K562 (cell line): ENCODE measurements at regions not wholly inside any gene's neighbourhood (a gene's known extent, or its start where the extent isn't known, plus 50 kb on each side); places are given as distances from the start of the nearest gene placed in this dataset.

Source experiments
- ATAC-seq: fragments of 200-7000 bp; cut with Tn5 transposase; 3 replicates; pipeline ENCODE4 v1.9.1; 2020; ENCODE audit warnings: moderate library complexity
- BruUV-seq: library from RNA; stranded (reverse); fragments of 400-500 nt; replicated peaks from 2 replicates; lab custom pipeline; 2021; lab: Mats Ljungman, UMichigan
- CTCF ChIA-PET: fragments of 300-600 bp; formaldehyde crosslinking; extraction: SDS; loops from one replicate; lab custom pipeline; 2021; ENCODE audit warnings: low intra/inter-chr PET ratio; lab: Yijun Ruan, JAX
- POLR2A ChIA-PET: fragments of 300-600, 350-650 bp; sonication (Branson Sonifier 250); formaldehyde crosslinking; extraction: SDS; loops from one replicate; lab custom pipeline; 2021; ENCODE audit warnings: antibody characterized with exemption, inconsistent platforms; lab: Yijun Ruan, JAX
- DNase-seq, 4 experiments: peaks; one replicate each; pipeline versions ENCODE4 v3.0.0 to v3.0.0-alpha.2; 2011 to 2018; ENCODE audit warnings: low spot score in 3 of 4, mixed read lengths in 3 of 4; ENCODE audit errors: extremely low read depth in 1 of 4
- FAIRE-seq: peaks from 2 replicates; lab custom pipeline; 2011; peaks lifted over from hg19 to GRCh38; lab: Jason Lieb, UNC
- H2AFZ ChIP-seq: 2 replicates; pipeline ENCODE4 v1.6.0; 2011; ENCODE audit warnings: low read depth, low read length, control low read depth, inconsistent platforms
- H3K27ac ChIP-seq: fragments of 200-600 bp; 3 replicates; pipeline ENCODE4 v1.8.0; 2011; ENCODE audit warnings: low read depth, mild to moderate bottlenecking, control low read depth, inconsistent platforms, low read length, moderate library complexity, mixed read lengths; ENCODE audit errors: extremely low read depth
- H3K27me3 ChIP-seq, 2 experiments: fragments of 300-600 bp in 1 of 2; 2 replicates in 1 of 2; 3 replicates in 1 of 2; pipeline versions ENCODE4 v1.6.0 to v1.8.0; 2011; ENCODE audit warnings: inconsistent platforms in 2 of 2, low read length in 2 of 2, mild to moderate bottlenecking in 1 of 2, mixed read lengths in 1 of 2, moderate library complexity in 1 of 2; ENCODE audit not compliant: control insufficient read depth in 2 of 2, insufficient read depth in 2 of 2
- H3K36me3 ChIP-seq: fragments of 300-600 bp; 3 replicates; pipeline ENCODE4 v1.8.0; 2011; ENCODE audit warnings: mild to moderate bottlenecking, low read length, inconsistent platforms; ENCODE audit not compliant: control insufficient read depth, insufficient read depth
- H3K4me1 ChIP-seq, 2 experiments: fragments of 200-600 bp in 1 of 2; replicated peaks in 1 of 2; 2 replicates in 1 of 2; 3 replicates in 1 of 2; pipeline versions ENCODE4 v1.5.1 to v1.8.0; 2011; ENCODE audit warnings: inconsistent platforms in 2 of 2, low read length in 2 of 2, mild to moderate bottlenecking in 1 of 2, mixed read lengths in 1 of 2, moderate library complexity in 1 of 2; ENCODE audit not compliant: control insufficient read depth in 2 of 2, insufficient read depth in 2 of 2
- H3K4me2 ChIP-seq: 2 replicates; pipeline ENCODE4 v1.6.1; 2011; ENCODE audit warnings: low read length, control low read depth, inconsistent platforms, mixed read lengths; ENCODE audit not compliant: insufficient read depth
- H3K4me3 ChIP-seq: fragments of 200-600 bp; sonication (generic), shearing (Covaris generic); 2 replicates; pipeline ENCODE4 v1.5.1; 2016; ENCODE audit warnings: control low read depth, inconsistent platforms
- H3K79me2 ChIP-seq: fragments of 200-600 bp; 3 replicates; pipeline ENCODE4 v1.8.0; 2011; ENCODE audit warnings: low read length, inconsistent platforms; ENCODE audit not compliant: control insufficient read depth, insufficient read depth
- H3K9ac ChIP-seq, 2 experiments: 2 replicates each; pipeline versions ENCODE4 v1.6.0 to v1.6.1; 2011; ENCODE audit warnings: low read depth in 2 of 2, low read length in 2 of 2, control low read depth in 1 of 2, inconsistent platforms in 1 of 2, mild to moderate bottlenecking in 1 of 2, mixed read lengths in 1 of 2; ENCODE audit not compliant: insufficient read depth in 1 of 2
- H3K9me1 ChIP-seq: one replicate; pipeline ENCODE4 v1.6.0; 2011; ENCODE audit warnings: inconsistent platforms, mild to moderate bottlenecking, low read length, moderate library complexity; ENCODE audit not compliant: control insufficient read depth, insufficient read depth
- H3K9me3 ChIP-seq: replicated peaks from 2 replicates; pipeline ENCODE4 v1.5.1; 2011; ENCODE audit warnings: low read depth, low read length, inconsistent platforms; ENCODE audit not compliant: control insufficient read depth, insufficient read depth
- H4K20me1 ChIP-seq: replicated peaks from 2 replicates; pipeline ENCODE4 v1.6.1; 2011; ENCODE audit warnings: low read length, inconsistent platforms, mixed read lengths; ENCODE audit not compliant: control insufficient read depth, insufficient read depth
- GABPB1 ChIP-seq: sonication (generic); formaldehyde crosslinking; IDR thresholded peaks from 2 replicates; pipeline ENCODE4 v1.8.0; 2022; ENCODE audit warnings: mild to moderate bottlenecking, missing genetic modification reagents
- GABPB2 ChIP-seq: fragments of 250-450 bp; sonication (Bioruptor Pico); conservative IDR thresholded peaks from 2 replicates; pipeline ENCODE4 v1.5.1; 2021; ENCODE audit warnings: mild to moderate bottlenecking
- GATA2 ChIP-seq: sonication (generic); formaldehyde crosslinking; IDR thresholded peaks from 2 replicates; pipeline ENCODE4 v1.4.0; 2020; ENCODE audit warnings: mild to moderate bottlenecking, missing genetic modification reagents
- HDAC8 ChIP-seq: fragments of 450-650 bp; IDR thresholded peaks from 2 replicates; pipeline ENCODE4 v1.6.1; 2016; ENCODE audit warnings: mild to moderate bottlenecking, missing genetic modification characterization, moderate library complexity, missing compliant biosample characterization
- NCOA6 ChIP-seq: fragments of 450-650 bp; IDR thresholded peaks from 2 replicates; pipeline ENCODE4 v1.6.1; 2017; ENCODE audit warnings: mild to moderate bottlenecking
- NFE2L1 ChIP-seq: fragments of 450-650 bp; IDR thresholded peaks from 2 replicates; pipeline ENCODE4 v1.6.1; 2016; ENCODE audit warnings: missing genetic modification characterization, low read depth, mild to moderate bottlenecking, missing compliant biosample characterization, moderate library complexity, borderline replicate concordance
- PHB2 ChIP-seq: fragments of 450-650 bp; IDR thresholded peaks from 2 replicates; pipeline ENCODE4 v1.6.1; 2017; ENCODE audit warnings: low read depth
- SMARCC2 ChIP-seq: fragments of 450-650 bp; IDR thresholded peaks from 2 replicates; pipeline ENCODE4 v1.6.1; 2017; ENCODE audit warnings: antibody characterized with exemption, moderate library complexity, mild to moderate bottlenecking, low read depth
- ZBED1 ChIP-seq: IDR thresholded peaks from 2 replicates; pipeline ENCODE4 v1.6.1; 2014
- WGBS: fragments of 100-300 bp; shearing (Covaris generic); methylation state at CpG from one replicate; pipeline ENCODE4 v1.1.6; 2016; ENCODE audit warnings: low coverage, mixed read lengths; ENCODE audit not compliant: insufficient coverage; ENCODE audit errors: missing lambda C conversion rate; 5-methylcytosine and 5-hydroxymethylcytosine counted together
- in situ Hi-C: fragments of 300-500 bp; cut with MboI; formaldehyde crosslinking; loops from 4 replicates; pipeline ENCODE4 v1.15.0; 2018; ENCODE audit warnings: inconsistent platforms, mixed read lengths
- intact Hi-C: fragments of 100-400 bp; cut with micrococcal nuclease; formaldehyde crosslinking; loops from 2 replicates; pipeline ENCODE4 v1.14.2; 2022
- TF ChIP-seq, protein P1 (sequence below): fragments of 450-650 bp; formaldehyde crosslinking; IDR thresholded peaks from 2 replicates; pipeline ENCODE4 v1.4.0; 2020; ENCODE audit warnings: mild to moderate bottlenecking, mixed read lengths
- TF ChIP-seq, protein P2 (sequence below), 2 experiments: fragments of 450-650 bp; conservative IDR thresholded peaks; 2 replicates each; pipeline ENCODE4 v1.6.1; 2017; ENCODE audit warnings: mild to moderate bottlenecking in 2 of 2, moderate library complexity in 2 of 2
- TF ChIP-seq, protein P3 (sequence below): fragments of 250-450 bp; sonication (Bioruptor Pico); IDR thresholded peaks from 2 replicates; pipeline ENCODE4 v1.4.0; 2020; ENCODE audit warnings: mild to moderate bottlenecking
- TF ChIP-seq, protein P4 (sequence below): IDR thresholded peaks from 2 replicates; pipeline ENCODE4 v1.6.1; 2012; ENCODE audit warnings: low read depth, low read length, improper control_type of control experiment, borderline replicate concordance

DNA sequence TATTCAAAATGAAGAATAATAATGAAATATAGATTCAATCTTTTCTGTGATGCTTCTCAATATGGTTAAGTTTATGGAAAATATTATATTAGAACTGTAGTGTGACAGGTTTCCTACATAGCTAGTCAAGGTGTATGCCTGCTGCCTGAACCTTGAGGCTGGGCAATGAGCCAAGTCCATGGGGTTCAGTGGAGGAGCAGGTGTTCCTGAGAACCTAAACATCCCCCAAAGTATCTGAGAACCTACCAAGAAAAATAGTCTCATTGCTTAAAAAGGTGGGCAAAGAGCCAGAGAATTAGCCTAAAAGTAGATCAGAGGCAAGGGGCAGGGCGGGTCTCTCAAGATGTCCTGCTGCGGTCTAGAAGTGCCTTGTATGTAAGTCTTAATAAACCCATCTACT, 185.9 kb upstream of the SPHKAP start (continued):
- TF ChIP-seq, protein P1, sequence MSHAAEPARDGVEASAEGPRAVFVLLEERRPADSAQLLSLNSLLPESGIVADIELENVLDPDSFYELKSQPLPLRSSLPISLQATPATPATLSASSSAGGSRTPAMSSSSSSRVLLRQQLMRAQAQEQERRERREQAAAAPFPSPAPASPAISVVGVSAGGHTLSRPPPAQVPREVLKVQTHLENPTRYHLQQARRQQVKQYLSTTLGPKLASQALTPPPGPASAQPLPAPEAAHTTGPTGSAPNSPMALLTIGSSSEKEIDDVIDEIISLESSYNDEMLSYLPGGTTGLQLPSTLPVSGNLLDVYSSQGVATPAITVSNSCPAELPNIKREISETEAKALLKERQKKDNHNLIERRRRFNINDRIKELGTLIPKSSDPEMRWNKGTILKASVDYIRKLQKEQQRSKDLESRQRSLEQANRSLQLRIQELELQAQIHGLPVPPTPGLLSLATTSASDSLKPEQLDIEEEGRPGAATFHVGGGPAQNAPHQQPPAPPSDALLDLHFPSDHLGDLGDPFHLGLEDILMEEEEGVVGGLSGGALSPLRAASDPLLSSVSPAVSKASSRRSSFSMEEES = no peak
- no peak for TF ChIP-seq HDAC8 (tag)
- TF ChIP-seq, all 486 proteins: peak for 0

DNA sequence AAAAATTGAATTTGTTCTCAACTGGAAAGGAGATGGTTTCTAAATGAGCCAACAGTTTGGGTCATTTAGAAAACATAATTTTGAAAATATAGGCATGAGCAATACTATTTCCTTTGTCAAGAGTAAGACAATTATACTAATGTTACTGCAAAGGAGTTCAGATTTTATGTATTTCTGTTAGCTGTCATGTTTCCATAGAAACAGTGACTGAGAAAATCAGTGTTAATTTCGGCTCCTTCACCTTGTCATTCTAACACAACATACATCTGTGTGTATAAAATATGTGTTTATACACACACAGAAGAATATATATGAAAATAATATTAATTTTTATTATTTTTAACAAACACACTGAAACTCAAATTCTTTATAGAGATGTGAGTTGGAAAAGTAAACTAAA, 178.0 kb upstream of the SPHKAP start:
- Histone ChIP-seq H3K79me2 (no peaks in the 10 kb centered on the region), H3K36me3 (no peaks in the 10 kb centered on the region), H3K9ac (no peak overlapping the region), H3K27me3 (no peaks in the 10 kb centered on the region), H2AFZ (no peak overlapping the region), H3K4me2 (no peak overlapping the region), H3K27ac (no peak overlapping the region), H3K4me3 (no peak overlapping the region), H3K9me1 (no peaks in the 10 kb centered on the region), H3K9me3 (no peaks in the 10 kb centered on the region), H3K4me1 (no peaks in the 10 kb centered on the region), H4K20me1 (no peaks in the 10 kb centered on the region)
- intact Hi-C loops = no loop called here
- BruUV-seq = no TSS peak
- in situ Hi-C loops = no loop called here
- ChIA-PET CTCF (no interaction called here), POLR2A (no interaction called here)
- WGBS = 0% methylated on average over 1 of the region's 1 CpG
- ATAC-seq (no peak), FAIRE-seq (no peak), DNase-seq (no peak)
- TF ChIP-seq ZBED1 = no peak
- TF ChIP-seq, protein P2, sequence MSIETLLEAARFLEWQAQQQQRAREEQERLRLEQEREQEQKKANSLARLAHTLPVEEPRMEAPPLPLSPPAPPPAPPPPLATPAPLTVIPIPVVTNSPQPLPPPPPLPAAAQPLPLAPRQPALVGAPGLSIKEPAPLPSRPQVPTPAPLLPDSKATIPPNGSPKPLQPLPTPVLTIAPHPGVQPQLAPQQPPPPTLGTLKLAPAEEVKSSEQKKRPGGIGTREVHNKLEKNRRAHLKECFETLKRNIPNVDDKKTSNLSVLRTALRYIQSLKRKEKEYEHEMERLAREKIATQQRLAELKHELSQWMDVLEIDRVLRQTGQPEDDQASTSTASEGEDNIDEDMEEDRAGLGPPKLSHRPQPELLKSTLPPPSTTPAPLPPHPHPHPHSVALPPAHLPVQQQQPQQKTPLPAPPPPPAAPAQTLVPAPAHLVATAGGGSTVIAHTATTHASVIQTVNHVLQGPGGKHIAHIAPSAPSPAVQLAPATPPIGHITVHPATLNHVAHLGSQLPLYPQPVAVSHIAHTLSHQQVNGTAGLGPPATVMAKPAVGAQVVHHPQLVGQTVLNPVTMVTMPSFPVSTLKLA (conservative IDR thresholded peaks at IDR 0.05) = no peak
- TF ChIP-seq, protein P3, sequence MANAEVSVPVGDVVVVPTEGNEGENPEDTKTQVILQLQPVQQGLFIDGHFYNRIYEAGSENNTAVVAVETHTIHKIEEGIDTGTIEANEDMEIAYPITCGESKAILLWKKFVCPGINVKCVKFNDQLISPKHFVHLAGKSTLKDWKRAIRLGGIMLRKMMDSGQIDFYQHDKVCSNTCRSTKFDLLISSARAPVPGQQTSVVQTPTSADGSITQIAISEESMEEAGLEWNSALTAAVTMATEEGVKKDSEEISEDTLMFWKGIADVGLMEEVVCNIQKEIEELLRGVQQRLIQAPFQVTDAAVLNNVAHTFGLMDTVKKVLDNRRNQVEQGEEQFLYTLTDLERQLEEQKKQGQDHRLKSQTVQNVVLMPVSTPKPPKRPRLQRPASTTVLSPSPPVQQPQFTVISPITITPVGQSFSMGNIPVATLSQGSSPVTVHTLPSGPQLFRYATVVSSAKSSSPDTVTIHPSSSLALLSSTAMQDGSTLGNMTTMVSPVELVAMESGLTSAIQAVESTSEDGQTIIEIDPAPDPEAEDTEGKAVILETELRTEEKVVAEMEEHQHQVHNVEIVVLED (CRISPR knock-in tag) = no peak
- TF ChIP-seq NFE2L1 = no peak
- TF ChIP-seq, protein P4, sequence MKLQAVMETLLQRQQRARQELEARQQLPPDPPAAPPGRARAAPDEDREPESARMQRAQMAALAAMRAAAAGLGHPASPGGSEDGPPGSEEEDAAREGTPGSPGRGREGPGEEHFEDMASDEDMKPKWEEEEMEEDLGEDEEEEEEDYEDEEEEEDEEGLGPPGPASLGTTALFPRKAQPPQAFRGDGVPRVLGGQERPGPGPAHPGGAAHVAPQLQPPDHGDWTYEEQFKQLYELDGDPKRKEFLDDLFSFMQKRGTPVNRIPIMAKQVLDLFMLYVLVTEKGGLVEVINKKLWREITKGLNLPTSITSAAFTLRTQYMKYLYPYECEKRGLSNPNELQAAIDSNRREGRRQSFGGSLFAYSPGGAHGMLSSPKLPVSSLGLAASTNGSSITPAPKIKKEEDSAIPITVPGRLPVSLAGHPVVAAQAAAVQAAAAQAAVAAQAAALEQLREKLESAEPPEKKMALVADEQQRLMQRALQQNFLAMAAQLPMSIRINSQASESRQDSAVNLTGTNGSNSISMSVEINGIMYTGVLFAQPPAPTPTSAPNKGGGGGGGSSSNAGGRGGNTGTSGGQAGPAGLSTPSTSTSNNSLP = no peak
- TF ChIP-seq PHB2 = no peak
- no peak for TF ChIP-seq GABPB2 (CRISPR knock-in tag)
- no peak for TF ChIP-seq SMARCC2
- TF ChIP-seq GATA2 = no peak
- TF ChIP-seq NCOA6 = no peak
- no peak for TF ChIP-seq GABPB1 (CRISPR knock-in tag)
